ENCODE measurements at regions not wholly inside any gene's neighbourhood (a gene's known extent, or its start where the extent isn't known, plus 50 kb on each side); places are given as distances from the start of the nearest gene placed in this dataset.

GRCh38 chr3:159657629-159658028, 331.0 kb upstream of the IL12A start:
- TF ChIP-seq POLR2A (IDR thresholded peaks at IDR 0.05) (no peak), CTCF (IDR thresholded peaks at IDR 0.05) (no peak)

Measured in adrenal gland (tissue), 5 donors.